ENCODE measurements at regions not wholly inside any gene's neighbourhood (a gene's known extent, or its start where the extent isn't known, plus 50 kb on each side); places are given as distances from the start of the nearest gene placed in this dataset.

DNA sequence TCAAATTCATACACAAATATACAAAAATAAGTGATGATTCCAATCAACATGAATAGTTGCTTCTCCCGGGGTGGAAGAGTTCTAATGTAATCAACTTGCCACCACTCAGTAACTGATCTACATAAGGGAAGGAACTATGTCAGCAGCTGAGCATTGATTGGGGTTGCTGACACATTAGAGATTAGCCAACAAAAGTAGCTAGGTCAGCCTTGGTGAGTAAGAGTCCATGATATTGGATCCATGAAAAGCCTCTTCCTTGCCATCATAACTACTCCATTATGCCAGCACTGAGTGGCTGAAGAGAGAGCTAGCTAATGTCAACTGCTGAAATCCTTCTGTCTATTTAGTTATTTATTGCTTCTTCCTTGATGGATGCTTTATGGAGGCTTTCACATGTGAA is 309.8 kb downstream of the NFIB start:
- TF ChIP-seq POLR2A (IDR thresholded peaks at IDR 0.05) (no peak), EP300 (IDR thresholded peaks at IDR 0.05) (no peak), POLR2AphosphoS5 (IDR thresholded peaks at IDR 0.05) (no peak)
- TF ChIP-seq, protein P1, sequence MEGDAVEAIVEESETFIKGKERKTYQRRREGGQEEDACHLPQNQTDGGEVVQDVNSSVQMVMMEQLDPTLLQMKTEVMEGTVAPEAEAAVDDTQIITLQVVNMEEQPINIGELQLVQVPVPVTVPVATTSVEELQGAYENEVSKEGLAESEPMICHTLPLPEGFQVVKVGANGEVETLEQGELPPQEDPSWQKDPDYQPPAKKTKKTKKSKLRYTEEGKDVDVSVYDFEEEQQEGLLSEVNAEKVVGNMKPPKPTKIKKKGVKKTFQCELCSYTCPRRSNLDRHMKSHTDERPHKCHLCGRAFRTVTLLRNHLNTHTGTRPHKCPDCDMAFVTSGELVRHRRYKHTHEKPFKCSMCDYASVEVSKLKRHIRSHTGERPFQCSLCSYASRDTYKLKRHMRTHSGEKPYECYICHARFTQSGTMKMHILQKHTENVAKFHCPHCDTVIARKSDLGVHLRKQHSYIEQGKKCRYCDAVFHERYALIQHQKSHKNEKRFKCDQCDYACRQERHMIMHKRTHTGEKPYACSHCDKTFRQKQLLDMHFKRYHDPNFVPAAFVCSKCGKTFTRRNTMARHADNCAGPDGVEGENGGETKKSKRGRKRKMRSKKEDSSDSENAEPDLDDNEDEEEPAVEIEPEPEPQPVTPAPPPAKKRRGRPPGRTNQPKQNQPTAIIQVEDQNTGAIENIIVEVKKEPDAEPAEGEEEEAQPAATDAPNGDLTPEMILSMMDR (IDR thresholded peaks at IDR 0.05), result no peak

Measured in stomach (tissue), 4 donors.